ENCODE measurements at regions not wholly inside any gene's neighbourhood (a gene's known extent, or its start where the extent isn't known, plus 50 kb on each side); places are given as distances from the start of the nearest gene placed in this dataset.

DNA sequence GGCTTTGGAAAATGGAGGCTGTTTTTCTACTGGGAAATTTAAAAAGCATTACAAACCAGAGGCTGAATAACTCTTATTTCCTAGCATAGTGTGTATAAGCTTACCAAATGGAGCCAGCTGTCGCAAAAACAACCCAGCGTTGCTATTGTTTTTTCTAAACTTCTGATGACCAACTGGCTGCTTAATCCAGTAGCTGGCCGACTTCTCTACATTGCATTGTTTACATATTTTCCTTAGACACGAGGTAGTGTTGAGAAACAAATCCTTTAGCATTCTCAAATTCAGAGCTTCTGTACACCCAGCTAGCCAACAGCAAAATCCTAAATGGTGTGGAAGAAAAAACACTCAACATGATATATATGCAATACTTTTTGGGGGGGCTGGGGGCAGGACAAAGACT, 161.0 kb upstream of the ADAMTS9 start:
- H3K27ac ChIP-seq (replicated peaks) = no peak overlapping the region
- TF ChIP-seq SPI1 (IDR thresholded peaks at IDR 0.05; ENCODE audit: borderline replicate concordance, low read depth) (no peak), POLR2AphosphoS5 (IDR thresholded peaks at IDR 0.05; ENCODE audit: low read depth) (no peak), GABPA (IDR thresholded peaks at IDR 0.05; ENCODE audit: low read depth) (no peak)
- TF ChIP-seq, protein P1, sequence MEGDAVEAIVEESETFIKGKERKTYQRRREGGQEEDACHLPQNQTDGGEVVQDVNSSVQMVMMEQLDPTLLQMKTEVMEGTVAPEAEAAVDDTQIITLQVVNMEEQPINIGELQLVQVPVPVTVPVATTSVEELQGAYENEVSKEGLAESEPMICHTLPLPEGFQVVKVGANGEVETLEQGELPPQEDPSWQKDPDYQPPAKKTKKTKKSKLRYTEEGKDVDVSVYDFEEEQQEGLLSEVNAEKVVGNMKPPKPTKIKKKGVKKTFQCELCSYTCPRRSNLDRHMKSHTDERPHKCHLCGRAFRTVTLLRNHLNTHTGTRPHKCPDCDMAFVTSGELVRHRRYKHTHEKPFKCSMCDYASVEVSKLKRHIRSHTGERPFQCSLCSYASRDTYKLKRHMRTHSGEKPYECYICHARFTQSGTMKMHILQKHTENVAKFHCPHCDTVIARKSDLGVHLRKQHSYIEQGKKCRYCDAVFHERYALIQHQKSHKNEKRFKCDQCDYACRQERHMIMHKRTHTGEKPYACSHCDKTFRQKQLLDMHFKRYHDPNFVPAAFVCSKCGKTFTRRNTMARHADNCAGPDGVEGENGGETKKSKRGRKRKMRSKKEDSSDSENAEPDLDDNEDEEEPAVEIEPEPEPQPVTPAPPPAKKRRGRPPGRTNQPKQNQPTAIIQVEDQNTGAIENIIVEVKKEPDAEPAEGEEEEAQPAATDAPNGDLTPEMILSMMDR (IDR thresholded peaks at IDR 0.05; ENCODE audit: insufficient read depth, low read length) = no peak
- TF ChIP-seq, protein P2, sequence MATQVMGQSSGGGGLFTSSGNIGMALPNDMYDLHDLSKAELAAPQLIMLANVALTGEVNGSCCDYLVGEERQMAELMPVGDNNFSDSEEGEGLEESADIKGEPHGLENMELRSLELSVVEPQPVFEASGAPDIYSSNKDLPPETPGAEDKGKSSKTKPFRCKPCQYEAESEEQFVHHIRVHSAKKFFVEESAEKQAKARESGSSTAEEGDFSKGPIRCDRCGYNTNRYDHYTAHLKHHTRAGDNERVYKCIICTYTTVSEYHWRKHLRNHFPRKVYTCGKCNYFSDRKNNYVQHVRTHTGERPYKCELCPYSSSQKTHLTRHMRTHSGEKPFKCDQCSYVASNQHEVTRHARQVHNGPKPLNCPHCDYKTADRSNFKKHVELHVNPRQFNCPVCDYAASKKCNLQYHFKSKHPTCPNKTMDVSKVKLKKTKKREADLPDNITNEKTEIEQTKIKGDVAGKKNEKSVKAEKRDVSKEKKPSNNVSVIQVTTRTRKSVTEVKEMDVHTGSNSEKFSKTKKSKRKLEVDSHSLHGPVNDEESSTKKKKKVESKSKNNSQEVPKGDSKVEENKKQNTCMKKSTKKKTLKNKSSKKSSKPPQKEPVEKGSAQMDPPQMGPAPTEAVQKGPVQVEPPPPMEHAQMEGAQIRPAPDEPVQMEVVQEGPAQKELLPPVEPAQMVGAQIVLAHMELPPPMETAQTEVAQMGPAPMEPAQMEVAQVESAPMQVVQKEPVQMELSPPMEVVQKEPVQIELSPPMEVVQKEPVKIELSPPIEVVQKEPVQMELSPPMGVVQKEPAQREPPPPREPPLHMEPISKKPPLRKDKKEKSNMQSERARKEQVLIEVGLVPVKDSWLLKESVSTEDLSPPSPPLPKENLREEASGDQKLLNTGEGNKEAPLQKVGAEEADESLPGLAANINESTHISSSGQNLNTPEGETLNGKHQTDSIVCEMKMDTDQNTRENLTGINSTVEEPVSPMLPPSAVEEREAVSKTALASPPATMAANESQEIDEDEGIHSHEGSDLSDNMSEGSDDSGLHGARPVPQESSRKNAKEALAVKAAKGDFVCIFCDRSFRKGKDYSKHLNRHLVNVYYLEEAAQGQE (IDR thresholded peaks at IDR 0.05; ENCODE audit: insufficient replicate concordance, low read depth) = no peak
- no peaks in the 10 kb centered on the region for H3K27me3 ChIP-seq (ENCODE audit: insufficient read depth, poor library complexity, severe bottlenecking)
- no peak for DNase-seq (ENCODE audit: low read depth in 1 of 2, low spot score in 1 of 2)
- H3K4me3 ChIP-seq (replicated peaks; ENCODE audit: insufficient read depth, low read length) = no peak overlapping the region

DNA sequence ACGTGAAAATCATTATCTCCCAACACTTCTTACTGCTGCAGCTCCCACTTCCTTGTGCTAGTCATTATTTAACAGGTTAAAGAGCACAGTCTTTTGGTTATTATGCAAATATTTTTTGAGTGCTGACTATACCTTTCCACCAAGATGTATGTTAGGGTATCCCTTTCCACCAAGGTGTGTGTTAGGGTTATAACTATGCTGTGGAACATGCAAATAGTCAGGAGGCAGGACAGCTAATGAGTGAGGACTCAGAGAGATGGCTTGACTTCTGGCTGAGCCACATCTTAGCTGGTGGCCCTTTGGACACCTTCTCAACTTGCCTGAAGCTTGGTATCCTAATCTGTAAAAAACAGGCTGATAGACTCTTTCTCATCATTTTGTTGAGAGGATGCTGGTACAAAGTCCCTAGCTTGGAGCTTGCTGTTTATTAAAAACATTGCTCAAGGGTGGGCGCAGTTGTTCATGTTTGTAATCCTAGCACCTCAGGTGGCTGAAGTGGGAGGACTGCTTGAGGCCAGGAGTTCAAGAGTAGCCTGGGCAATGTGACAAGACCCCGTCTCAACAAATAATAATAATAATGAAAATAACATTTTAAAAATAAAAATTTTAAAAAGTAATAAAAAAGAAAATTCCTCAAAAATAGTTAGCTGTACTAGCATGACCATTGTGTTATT, 160.5 kb upstream of the ADAMTS9 start:
- DNase-seq (ENCODE audit: low read depth in 1 of 2, low spot score in 1 of 2) = no peak
- TF ChIP-seq POLR2AphosphoS5 (IDR thresholded peaks at IDR 0.05; ENCODE audit: low read depth) (no peak), GABPA (IDR thresholded peaks at IDR 0.05; ENCODE audit: low read depth) (no peak), SPI1 (IDR thresholded peaks at IDR 0.05; ENCODE audit: borderline replicate concordance, low read depth) (no peak)
- TF ChIP-seq, protein P1 (IDR thresholded peaks at IDR 0.05; ENCODE audit: insufficient read depth, low read length) = no peak
- TF ChIP-seq, protein P2 (IDR thresholded peaks at IDR 0.05; ENCODE audit: insufficient replicate concordance, low read depth) = no peak
- Histone ChIP-seq H3K4me3 (replicated peaks; ENCODE audit: insufficient read depth, low read length) (no peak overlapping the region), H3K27ac (replicated peaks) (no peak overlapping the region), H3K27me3 (ENCODE audit: insufficient read depth, poor library complexity, severe bottlenecking) (no peaks in the 10 kb centered on the region)

DNA sequence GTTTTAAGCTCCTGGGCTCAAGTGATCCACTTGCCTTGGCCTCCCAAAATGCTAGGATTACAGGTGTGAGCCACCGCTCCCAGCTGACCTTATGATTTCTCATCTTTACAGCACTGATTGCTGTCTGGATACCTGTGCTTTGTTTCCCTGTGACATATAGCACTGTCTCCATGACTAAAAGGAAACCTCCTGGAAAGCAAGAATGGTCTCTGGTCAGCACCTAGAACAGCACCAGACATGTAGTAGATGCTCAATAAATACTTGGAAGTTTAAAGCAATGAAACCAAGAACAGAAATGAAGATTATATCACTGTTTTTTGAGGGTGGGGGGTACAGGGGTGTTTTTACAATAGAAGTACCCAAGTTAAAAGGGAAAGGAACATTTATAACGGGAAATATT, 156.8 kb upstream of the ADAMTS9 start:
- Histone ChIP-seq H3K27ac (replicated peaks) (no peak overlapping the region), H3K4me3 (replicated peaks; ENCODE audit: insufficient read depth, low read length) (no peak overlapping the region), H3K27me3 (ENCODE audit: insufficient read depth, poor library complexity, severe bottlenecking) (no peaks in the 10 kb centered on the region)
- no peak for DNase-seq (ENCODE audit: low read depth in 1 of 2, low spot score in 1 of 2)
- TF ChIP-seq, protein P2 (IDR thresholded peaks at IDR 0.05; ENCODE audit: insufficient replicate concordance, low read depth) = no peak
- no peak for TF ChIP-seq GABPA (IDR thresholded peaks at IDR 0.05; ENCODE audit: low read depth)
- no peak for TF ChIP-seq SPI1 (IDR thresholded peaks at IDR 0.05; ENCODE audit: borderline replicate concordance, low read depth)
- TF ChIP-seq, protein P1 (IDR thresholded peaks at IDR 0.05; ENCODE audit: insufficient read depth, low read length) = no peak
- TF ChIP-seq POLR2AphosphoS5 (IDR thresholded peaks at IDR 0.05; ENCODE audit: low read depth) = no peak

All from HL-60 (cell line).